Tibial nerve (tissue), 4 donors: ENCODE measurements at regions not wholly inside any gene's neighbourhood (a gene's known extent, or its start where the extent isn't known, plus 50 kb on each side); places are given as distances from the start of the nearest gene placed in this dataset.

Experiments used
- EP300 ChIP-seq, 2 donors: sonication (generic); formaldehyde crosslinking; IDR thresholded peaks; one replicate each; pipeline ENCODE4 v1.6.1; 2017; ENCODE audit warnings: antibody characterized with exemption in 2 of 2, mild to moderate bottlenecking in 1 of 2
- POLR2A ChIP-seq, 2 donors: fragments of 450-650 bp; IDR thresholded peaks; one replicate each; pipeline ENCODE4 v1.6.1; 2017; ENCODE audit warnings: antibody characterized with exemption in 2 of 2, mild to moderate bottlenecking in 2 of 2, moderate library complexity in 2 of 2
- TF ChIP-seq, protein P1 (sequence below), 5 experiments: fragments of 200-600 bp in 3 of 5; fragments of 450-650 bp in 2 of 5; sonication (generic) in 3 of 5; IDR thresholded peaks; one replicate each; pipeline ENCODE4 v1.5.1; 2016 to 2019; ENCODE audit warnings: antibody characterized with exemption in 5 of 5, mild to moderate bottlenecking in 3 of 5, moderate library complexity in 2 of 5

DNA sequence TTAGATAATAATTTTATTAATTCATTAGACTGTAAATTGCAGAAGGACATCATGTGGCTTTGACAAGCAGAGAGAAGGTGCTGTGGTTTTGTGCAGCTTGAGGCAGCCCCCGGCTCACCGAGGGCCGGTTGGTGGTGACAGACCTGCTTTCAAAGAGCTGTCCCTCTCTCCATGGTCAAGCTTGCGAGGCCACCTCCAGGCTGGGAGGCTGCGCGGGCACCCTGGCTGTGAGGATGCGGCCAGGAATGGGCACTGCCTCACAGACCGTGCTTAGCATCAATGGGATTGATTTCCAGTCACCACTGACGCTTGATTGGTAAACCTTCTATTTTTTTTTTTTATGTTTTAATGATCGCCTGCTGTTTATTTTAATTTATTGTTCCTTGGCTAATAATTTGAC is 690.9 kb downstream of the GALR1 start:
- TF ChIP-seq, protein P1, sequence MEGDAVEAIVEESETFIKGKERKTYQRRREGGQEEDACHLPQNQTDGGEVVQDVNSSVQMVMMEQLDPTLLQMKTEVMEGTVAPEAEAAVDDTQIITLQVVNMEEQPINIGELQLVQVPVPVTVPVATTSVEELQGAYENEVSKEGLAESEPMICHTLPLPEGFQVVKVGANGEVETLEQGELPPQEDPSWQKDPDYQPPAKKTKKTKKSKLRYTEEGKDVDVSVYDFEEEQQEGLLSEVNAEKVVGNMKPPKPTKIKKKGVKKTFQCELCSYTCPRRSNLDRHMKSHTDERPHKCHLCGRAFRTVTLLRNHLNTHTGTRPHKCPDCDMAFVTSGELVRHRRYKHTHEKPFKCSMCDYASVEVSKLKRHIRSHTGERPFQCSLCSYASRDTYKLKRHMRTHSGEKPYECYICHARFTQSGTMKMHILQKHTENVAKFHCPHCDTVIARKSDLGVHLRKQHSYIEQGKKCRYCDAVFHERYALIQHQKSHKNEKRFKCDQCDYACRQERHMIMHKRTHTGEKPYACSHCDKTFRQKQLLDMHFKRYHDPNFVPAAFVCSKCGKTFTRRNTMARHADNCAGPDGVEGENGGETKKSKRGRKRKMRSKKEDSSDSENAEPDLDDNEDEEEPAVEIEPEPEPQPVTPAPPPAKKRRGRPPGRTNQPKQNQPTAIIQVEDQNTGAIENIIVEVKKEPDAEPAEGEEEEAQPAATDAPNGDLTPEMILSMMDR (IDR thresholded peaks at IDR 0.05): no peak
- TF ChIP-seq POLR2A (IDR thresholded peaks at IDR 0.05): no peak
- TF ChIP-seq EP300 (IDR thresholded peaks at IDR 0.05): no peak
